HCT116 (cell line): ENCODE measurements at regions not wholly inside any gene's neighbourhood (a gene's known extent, or its start where the extent isn't known, plus 50 kb on each side); places are given as distances from the start of the nearest gene placed in this dataset.

ENCODE experiments used
- ATAC-seq: fragments of 200-7000 bp; cut with Tn5 transposase; 2 replicates; pipeline ENCODE4 v1.9.1; 2020; ENCODE audit warnings: mild to moderate bottlenecking, moderate library complexity
- BruUV-seq: library from RNA; stranded (reverse); fragments of 400-500 nt; replicated peaks from 2 replicates; lab custom pipeline; 2021; lab: Mats Ljungman, UMichigan
- CTCF ChIA-PET: fragments of 300-600 bp; sonication (Branson Sonifier 250); formaldehyde crosslinking; loops from one replicate; lab custom pipeline; 2021; ENCODE audit warnings: antibody characterized with exemption; lab: Charles Lee
- POLR2A ChIA-PET: fragments of 300-600, 350-600 bp; sonication (Branson Sonifier 250); formaldehyde crosslinking; loops from one replicate; lab custom pipeline; 2021; ENCODE audit warnings: antibody characterized with exemption; lab: Charles Lee
- RAD21 ChIA-PET, 2 experiments: fragments of 300-600 bp; sonication (Branson Sonifier 250); formaldehyde crosslinking; loops; one replicate each; lab custom pipeline; 2023; ENCODE audit warnings: low total read pairs in 2 of 2; ENCODE audit not compliant: uncharacterized antibody in 2 of 2, unreplicated experiment in 2 of 2, low non-redundant PET in 1 of 2; lab: Charles Lee
- DNase-seq: peaks from one replicate; pipeline ENCODE4 v3.0.0-alpha.2; 2010; ENCODE audit warnings: low read depth, low spot score
- H2AFZ ChIP-seq: fragments of 200-600 bp; shearing (Covaris generic), sonication (generic); 2 replicates; pipeline ENCODE4 v1.6.1; 2017; ENCODE audit warnings: low read depth, mixed run types, mixed read lengths, antibody characterized with exemption, low read length; ENCODE audit not compliant: poor library complexity, severe bottlenecking
- H3K27ac ChIP-seq: 2 replicates; pipeline ENCODE4 v1.5.1; 2012; ENCODE audit warnings: low read depth, low read length
- H3K27me3 ChIP-seq: fragments of 200-600 bp; sonication (generic); 2 replicates; pipeline ENCODE4 v1.6.1; 2016; ENCODE audit warnings: mixed run types, low read length, mixed read lengths; ENCODE audit not compliant: insufficient read depth
- H3K36me3 ChIP-seq, 2 experiments: fragments of 200-500 bp in 1 of 2; fragments of 200-600 bp in 1 of 2; sonication (Bioruptor generic) in 1 of 2; sonication (generic) in 1 of 2; 2 replicates each; pipeline versions ENCODE4 v1.5.1 to v1.6.1; 2014 to 2016; ENCODE audit warnings: low read length in 2 of 2, inconsistent platforms in 1 of 2, mixed read lengths in 1 of 2, mixed run types in 1 of 2; ENCODE audit not compliant: insufficient read depth in 2 of 2, control insufficient read depth in 1 of 2
- H3K4me1 ChIP-seq, 2 experiments: fragments of 200-600 bp in 1 of 2; sonication (generic) in 1 of 2; 2 replicates each; pipeline versions ENCODE4 v1.5.1 to v1.6.1; 2012 to 2017; ENCODE audit warnings: low read length in 2 of 2, inconsistent platforms in 1 of 2, mild to moderate bottlenecking in 1 of 2, mixed read lengths in 1 of 2, mixed run types in 1 of 2, moderate library complexity in 1 of 2; ENCODE audit not compliant: insufficient read depth in 2 of 2, control insufficient read depth in 1 of 2
- H3K4me2 ChIP-seq: fragments of 200-600 bp; sonication (generic); 2 replicates; pipeline ENCODE4 v1.6.1; 2017; ENCODE audit warnings: mixed run types, low read length, mixed read lengths
- H3K4me3 ChIP-seq, 2 experiments: fragments of 200-600 bp in 1 of 2; sonication (generic) in 1 of 2; replicated peaks in 1 of 2; 2 replicates each; pipeline ENCODE4 v1.5.1; 2011 to 2016; ENCODE audit warnings: low read length in 2 of 2, control low read depth in 1 of 2, low read depth in 1 of 2, mild to moderate bottlenecking in 1 of 2, mixed read lengths in 1 of 2, mixed run types in 1 of 2
- H3K79me2 ChIP-seq: fragments of 200-600 bp; sonication (generic); 2 replicates; pipeline ENCODE4 v1.6.1; 2017; ENCODE audit warnings: mild to moderate bottlenecking, mixed run types, low read length, moderate library complexity, mixed read lengths; ENCODE audit not compliant: insufficient read depth
- H3K9ac ChIP-seq: fragments of 200-600 bp; sonication (generic); 2 replicates; pipeline ENCODE4 v1.6.1; 2016; ENCODE audit warnings: low read length, mixed read lengths
- H3K9me2 ChIP-seq: fragments of 200-600 bp; sonication (generic), shearing (Covaris generic); 2 replicates; pipeline ENCODE4 v1.6.1; 2017; ENCODE audit warnings: mixed run types, mild to moderate bottlenecking, moderate library complexity; ENCODE audit not compliant: insufficient read depth
- H3K9me3 ChIP-seq, 2 experiments: fragments of 200-500 bp in 1 of 2; fragments of 200-600 bp in 1 of 2; sonication (Bioruptor generic) in 1 of 2; sonication (generic) in 1 of 2; 2 replicates each; pipeline ENCODE4 v1.6.1; 2014 to 2017; ENCODE audit warnings: low read length in 2 of 2, mixed read lengths in 2 of 2, inconsistent platforms in 1 of 2, low read depth in 1 of 2, mild to moderate bottlenecking in 1 of 2, mixed run types in 1 of 2, moderate library complexity in 1 of 2; ENCODE audit not compliant: control insufficient read depth in 1 of 2, insufficient read depth in 1 of 2
- H4K20me1 ChIP-seq: fragments of 200-600 bp; sonication (generic), shearing (Covaris generic); 2 replicates; pipeline ENCODE4 v1.6.1; 2017; ENCODE audit warnings: mixed run types, mild to moderate bottlenecking, moderate library complexity; ENCODE audit not compliant: insufficient read depth
- CBX3 ChIP-seq: IDR thresholded peaks from 2 replicates; pipeline ENCODE4 v1.6.1; 2012; ENCODE audit warnings: low read depth
- CEBPB ChIP-seq: IDR thresholded peaks from 2 replicates; pipeline ENCODE4 v1.6.1; 2012; ENCODE audit warnings: low read depth
- EGR1 ChIP-seq: IDR thresholded peaks from 2 replicates; pipeline ENCODE4 v1.6.1; 2012; ENCODE audit warnings: low read depth
- ELF1 ChIP-seq: IDR thresholded peaks from 2 replicates; pipeline ENCODE4 v1.6.1; 2012; ENCODE audit warnings: low read depth, borderline replicate concordance
- EZH2 ChIP-seq: fragments of 200-600 bp; sonication (generic); IDR thresholded peaks from 2 replicates; pipeline ENCODE4 v1.6.1; 2017; ENCODE audit warnings: antibody characterized with exemption, mixed run types
- EZH2phosphoT487 ChIP-seq: fragments of 200-600 bp; IDR thresholded peaks from 2 replicates; pipeline ENCODE4 v1.6.1; 2018; ENCODE audit warnings: antibody characterized with exemption, borderline replicate concordance
- JUND ChIP-seq: IDR thresholded peaks from 2 replicates; pipeline ENCODE4 v1.6.1; 2012
- POLR2A ChIP-seq: IDR thresholded peaks from 2 replicates; pipeline ENCODE4 v1.7.0; 2011; ENCODE audit warnings: borderline replicate concordance; ENCODE audit not compliant: insufficient read depth, insufficient read length; ENCODE audit errors: extremely low read depth
- POLR2AphosphoS5 ChIP-seq: IDR thresholded peaks from 2 replicates; pipeline ENCODE4 v1.6.1; 2011; ENCODE audit warnings: mild to moderate bottlenecking, low read depth, low read length, moderate library complexity
- RAD21 ChIP-seq: IDR thresholded peaks from 2 replicates; pipeline ENCODE4 v1.6.1; 2012; ENCODE audit warnings: low read depth, mild to moderate bottlenecking
- SIN3A ChIP-seq: IDR thresholded peaks from 2 replicates; pipeline ENCODE4 v1.6.1; 2012; ENCODE audit warnings: low read depth
- SP1 ChIP-seq: IDR thresholded peaks from 2 replicates; pipeline ENCODE4 v1.6.1; 2012; ENCODE audit warnings: low read depth
- SRF ChIP-seq: IDR thresholded peaks from 2 replicates; pipeline ENCODE4 v1.6.1; 2012; ENCODE audit warnings: low read depth
- YY1 ChIP-seq: IDR thresholded peaks from 2 replicates; pipeline ENCODE4 v1.6.1; 2011; ENCODE audit warnings: low read length, low read depth, moderate library complexity, mild to moderate bottlenecking; ENCODE audit not compliant: insufficient replicate concordance; ENCODE audit errors: extremely low read depth
- ZFX ChIP-seq: fragments of 450-650 bp; IDR thresholded peaks from 2 replicates; pipeline ENCODE4 v1.6.1; 2017
- ZNF274 ChIP-seq: fragments of 200-500 bp; sonication (Bioruptor generic); IDR thresholded peaks from 2 replicates; pipeline ENCODE4 v1.6.1; 2014; ENCODE audit warnings: mild to moderate bottlenecking, low read depth, low read length, inconsistent platforms
- intact Hi-C: fragments of 100-400 bp; cut with micrococcal nuclease; formaldehyde crosslinking; loops from 2 replicates; pipeline ENCODE4 v1.10.0; 2022
- TF ChIP-seq, protein P1 (sequence below): IDR thresholded peaks from 2 replicates; pipeline ENCODE4 v1.6.1; 2012
- TF ChIP-seq, protein P2 (sequence below): IDR thresholded peaks from 2 replicates; pipeline ENCODE4 v1.6.1; 2012
- TF ChIP-seq, protein P3 (sequence below): IDR thresholded peaks from 2 replicates; pipeline ENCODE4 v1.6.1; 2011; ENCODE audit warnings: mild to moderate bottlenecking, low read length, moderate library complexity; ENCODE audit not compliant: insufficient replicate concordance; ENCODE audit errors: extremely low read depth
- TF ChIP-seq, protein P4 (sequence below), 3 experiments: fragments of 200-600 bp in 1 of 3; sonication (generic) in 1 of 3; IDR thresholded peaks in 2 of 3; conservative IDR thresholded peaks in 1 of 3; 2 replicates each; pipeline ENCODE4 v1.5.1; 2012 to 2017; ENCODE audit warnings: low read depth in 2 of 3, low read length in 2 of 3, antibody characterized with exemption in 1 of 3, borderline replicate concordance in 1 of 3, control low read depth in 1 of 3, mild to moderate bottlenecking in 1 of 3, mixed read lengths in 1 of 3, mixed run types in 1 of 3, moderate library complexity in 1 of 3; ENCODE audit not compliant: insufficient read depth in 1 of 3

DNA sequence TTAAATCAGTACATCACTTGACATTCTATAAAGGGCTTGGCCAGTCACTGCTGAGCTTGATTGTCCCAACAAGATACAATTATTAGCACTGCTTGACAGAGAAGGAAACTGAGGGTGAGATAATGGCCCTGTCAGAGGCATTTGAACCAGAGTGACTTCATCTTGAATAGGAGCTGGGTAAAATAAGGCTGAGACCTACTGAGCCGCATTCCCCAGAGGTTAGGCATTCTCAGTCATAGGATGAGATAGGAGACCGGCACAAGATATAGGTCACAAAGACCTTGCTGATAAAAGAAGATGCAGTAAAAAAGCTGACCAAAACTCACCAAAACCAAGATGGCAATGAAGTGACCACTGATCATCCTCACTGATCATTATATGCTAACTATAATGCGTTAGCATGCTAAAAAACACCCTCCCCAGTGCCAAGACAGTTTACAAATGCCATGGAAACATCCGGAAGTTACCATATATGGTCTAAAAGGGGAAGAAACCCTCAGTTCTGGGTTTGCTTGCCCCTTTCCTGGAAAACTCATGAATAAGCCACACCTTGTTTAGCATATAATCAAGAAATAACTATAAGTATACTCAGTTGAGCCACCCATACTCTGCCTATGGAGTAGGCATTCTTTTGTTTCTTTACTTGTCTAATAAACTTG lies 239.1 kb upstream of the SETMAR start:
- ATAC-seq (no peak), DNase-seq (no peak)
- no TSS peak for BruUV-seq
- ChIA-PET RAD21 (no interaction called here), POLR2A (no interaction called here), CTCF (no interaction called here)
- H2AFZ ChIP-seq: no peak overlapping the region
- H3K27me3 ChIP-seq: no peaks in the 10 kb centered on the region
- no peaks in the 10 kb centered on the region for H3K79me2 ChIP-seq
- H3K4me2 ChIP-seq: no peak overlapping the region
- intact Hi-C loops: no loop called here
- H3K4me3 ChIP-seq: no peak overlapping the region
- H3K9me2 ChIP-seq: no peaks in the 10 kb centered on the region
- H3K9me3 ChIP-seq: no peaks in the 10 kb centered on the region
- H3K9ac ChIP-seq: no peak overlapping the region
- H3K36me3 ChIP-seq: no peaks in the 10 kb centered on the region
- H3K4me1 ChIP-seq: no peaks in the 10 kb centered on the region
- no peak for TF ChIP-seq ELF1
- TF ChIP-seq, protein P1, sequence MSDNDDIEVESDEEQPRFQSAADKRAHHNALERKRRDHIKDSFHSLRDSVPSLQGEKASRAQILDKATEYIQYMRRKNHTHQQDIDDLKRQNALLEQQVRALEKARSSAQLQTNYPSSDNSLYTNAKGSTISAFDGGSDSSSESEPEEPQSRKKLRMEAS: no peak
- no peak for TF ChIP-seq POLR2AphosphoS5
- TF ChIP-seq ZFX: no peak
- no peak for TF ChIP-seq EZH2phosphoT487
- TF ChIP-seq JUND: no peak
- TF ChIP-seq, protein P2, sequence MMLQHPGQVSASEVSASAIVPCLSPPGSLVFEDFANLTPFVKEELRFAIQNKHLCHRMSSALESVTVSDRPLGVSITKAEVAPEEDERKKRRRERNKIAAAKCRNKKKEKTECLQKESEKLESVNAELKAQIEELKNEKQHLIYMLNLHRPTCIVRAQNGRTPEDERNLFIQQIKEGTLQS: no peak
- TF ChIP-seq ZNF274: no peak
- TF ChIP-seq SIN3A: no peak
- TF ChIP-seq EZH2: no peak
- TF ChIP-seq, protein P3, sequence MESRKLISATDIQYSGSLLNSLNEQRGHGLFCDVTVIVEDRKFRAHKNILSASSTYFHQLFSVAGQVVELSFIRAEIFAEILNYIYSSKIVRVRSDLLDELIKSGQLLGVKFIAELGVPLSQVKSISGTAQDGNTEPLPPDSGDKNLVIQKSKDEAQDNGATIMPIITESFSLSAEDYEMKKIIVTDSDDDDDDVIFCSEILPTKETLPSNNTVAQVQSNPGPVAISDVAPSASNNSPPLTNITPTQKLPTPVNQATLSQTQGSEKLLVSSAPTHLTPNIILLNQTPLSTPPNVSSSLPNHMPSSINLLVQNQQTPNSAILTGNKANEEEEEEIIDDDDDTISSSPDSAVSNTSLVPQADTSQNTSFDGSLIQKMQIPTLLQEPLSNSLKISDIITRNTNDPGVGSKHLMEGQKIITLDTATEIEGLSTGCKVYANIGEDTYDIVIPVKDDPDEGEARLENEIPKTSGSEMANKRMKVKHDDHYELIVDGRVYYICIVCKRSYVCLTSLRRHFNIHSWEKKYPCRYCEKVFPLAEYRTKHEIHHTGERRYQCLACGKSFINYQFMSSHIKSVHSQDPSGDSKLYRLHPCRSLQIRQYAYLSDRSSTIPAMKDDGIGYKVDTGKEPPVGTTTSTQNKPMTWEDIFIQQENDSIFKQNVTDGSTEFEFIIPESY: no peak
- TF ChIP-seq YY1: no peak
- TF ChIP-seq CBX3: no peak
- TF ChIP-seq SRF: no peak
- TF ChIP-seq, protein P4, sequence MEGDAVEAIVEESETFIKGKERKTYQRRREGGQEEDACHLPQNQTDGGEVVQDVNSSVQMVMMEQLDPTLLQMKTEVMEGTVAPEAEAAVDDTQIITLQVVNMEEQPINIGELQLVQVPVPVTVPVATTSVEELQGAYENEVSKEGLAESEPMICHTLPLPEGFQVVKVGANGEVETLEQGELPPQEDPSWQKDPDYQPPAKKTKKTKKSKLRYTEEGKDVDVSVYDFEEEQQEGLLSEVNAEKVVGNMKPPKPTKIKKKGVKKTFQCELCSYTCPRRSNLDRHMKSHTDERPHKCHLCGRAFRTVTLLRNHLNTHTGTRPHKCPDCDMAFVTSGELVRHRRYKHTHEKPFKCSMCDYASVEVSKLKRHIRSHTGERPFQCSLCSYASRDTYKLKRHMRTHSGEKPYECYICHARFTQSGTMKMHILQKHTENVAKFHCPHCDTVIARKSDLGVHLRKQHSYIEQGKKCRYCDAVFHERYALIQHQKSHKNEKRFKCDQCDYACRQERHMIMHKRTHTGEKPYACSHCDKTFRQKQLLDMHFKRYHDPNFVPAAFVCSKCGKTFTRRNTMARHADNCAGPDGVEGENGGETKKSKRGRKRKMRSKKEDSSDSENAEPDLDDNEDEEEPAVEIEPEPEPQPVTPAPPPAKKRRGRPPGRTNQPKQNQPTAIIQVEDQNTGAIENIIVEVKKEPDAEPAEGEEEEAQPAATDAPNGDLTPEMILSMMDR (IDR thresholded peaks at IDR 0.05 in 2 of 3, conservative IDR thresholded peaks at IDR 0.05 in 1 of 3; ENCODE audit: borderline replicate concordance in 1 of 3, insufficient read depth in 1 of 3, low read depth in 2 of 3, low read length in 2 of 3): no peak
- TF ChIP-seq EGR1: no peak
- TF ChIP-seq POLR2A: no peak
- no peak for TF ChIP-seq RAD21
- no peak for TF ChIP-seq SP1
- TF ChIP-seq CEBPB: no peak
- no peaks in the 10 kb centered on the region for H4K20me1 ChIP-seq
- H3K27ac ChIP-seq: no peak overlapping the region
